T-helper 9 cell (primary cell): ENCODE measurements at regions not wholly inside any gene's neighbourhood (a gene's known extent, or its start where the extent isn't known, plus 50 kb on each side); places are given as distances from the start of the nearest gene placed in this dataset.
A peak's percentile ranks its signal among the peaks of the same experiment; 100 is the strongest.

Source experiments
- DNase-seq: peaks from one replicate; pipeline ENCODE4 v3.0.0-alpha.2; 2020

DNA sequence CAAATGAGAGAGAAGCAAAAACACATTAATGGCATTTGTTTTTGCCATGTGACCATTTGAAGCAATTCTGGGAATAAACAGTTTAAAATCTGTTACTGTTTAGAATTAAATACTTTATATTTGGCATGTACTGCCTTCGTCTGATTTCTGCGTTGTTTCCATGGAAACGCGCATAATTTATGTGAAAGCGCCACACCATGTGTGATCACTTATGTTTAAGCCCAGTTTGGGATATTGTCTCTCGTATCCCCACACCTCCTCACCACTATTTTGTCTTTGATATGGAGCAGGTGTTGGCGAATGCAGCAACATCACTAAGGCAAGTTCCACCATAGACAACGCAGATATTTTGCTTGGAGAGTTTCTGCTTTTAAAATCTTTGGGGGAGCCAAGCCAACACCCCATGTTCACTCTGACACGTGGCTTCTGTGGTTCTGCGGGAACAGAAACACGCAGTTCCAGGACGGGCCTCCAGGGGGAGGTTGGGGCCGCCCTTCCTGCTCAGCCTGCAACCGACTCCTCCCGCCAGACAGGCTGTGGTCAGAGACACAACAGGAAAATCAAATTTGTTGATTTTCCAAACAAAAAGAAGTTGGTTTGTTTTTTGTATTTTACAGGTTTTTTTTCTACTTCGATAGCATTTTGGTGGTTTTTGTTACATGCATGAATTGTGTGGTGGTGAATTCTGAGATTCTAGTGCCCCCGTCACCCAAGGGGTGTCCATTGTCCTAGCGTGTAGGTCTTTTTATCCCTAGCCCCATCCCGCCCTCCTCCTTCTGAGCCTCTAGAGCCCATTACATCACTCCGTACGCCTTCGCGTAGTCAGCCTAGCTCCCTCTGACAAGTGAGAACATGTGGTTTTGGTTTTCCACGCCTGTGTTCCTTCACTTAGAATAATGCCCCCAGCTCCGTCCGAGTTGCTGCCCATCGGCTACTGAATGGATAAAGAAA is 101.9 kb upstream of the SFSWAP start:
- peak; percentile 45 for DNase-seq

DNA sequence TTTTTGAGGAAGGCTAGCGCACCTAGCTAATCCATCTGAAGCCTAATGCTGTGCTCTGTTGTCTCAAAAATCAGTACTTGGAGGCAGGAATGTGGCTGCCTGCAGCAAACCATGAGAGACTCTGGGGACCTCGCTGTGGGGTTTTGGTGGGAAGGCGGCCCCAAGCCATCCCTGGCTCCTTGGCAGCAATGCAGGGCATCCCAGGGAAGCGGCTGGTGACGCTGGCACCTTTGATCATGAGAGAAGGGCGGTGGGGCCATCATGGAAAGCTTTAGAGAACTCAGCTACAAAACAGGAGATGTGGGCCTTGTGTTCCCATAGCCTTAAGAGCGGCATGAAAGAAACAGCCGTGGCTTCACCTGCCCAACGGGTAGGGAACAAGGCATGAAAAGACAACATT is 101.1 kb upstream of the SFSWAP start:
- DNase-seq, result no peak

GRCh38 chr12:131610181-131610580 is 100.7 kb upstream of the SFSWAP start:
- no peak for DNase-seq

DNA sequence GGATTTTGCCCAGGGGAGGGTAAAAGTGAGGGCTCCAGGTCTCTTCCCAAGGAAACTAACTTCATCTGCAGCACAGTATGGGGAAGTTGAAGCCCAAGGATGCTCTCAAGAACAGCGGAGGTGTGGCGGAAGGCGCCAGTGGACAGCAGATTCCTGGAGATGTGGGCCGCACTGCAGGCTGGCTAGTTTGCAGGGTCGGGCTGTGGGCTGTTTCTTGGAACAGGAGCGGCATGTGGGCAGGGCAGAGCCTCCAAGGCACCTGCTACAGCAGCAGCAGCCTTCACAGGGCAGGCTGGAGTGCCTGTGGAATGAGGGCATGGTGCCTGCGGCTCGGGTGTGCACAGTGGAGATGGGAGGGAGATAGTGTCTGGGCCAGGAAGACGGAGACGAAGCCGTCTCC is 100.0 kb upstream of the SFSWAP start:
- DNase-seq, result no peak

DNA sequence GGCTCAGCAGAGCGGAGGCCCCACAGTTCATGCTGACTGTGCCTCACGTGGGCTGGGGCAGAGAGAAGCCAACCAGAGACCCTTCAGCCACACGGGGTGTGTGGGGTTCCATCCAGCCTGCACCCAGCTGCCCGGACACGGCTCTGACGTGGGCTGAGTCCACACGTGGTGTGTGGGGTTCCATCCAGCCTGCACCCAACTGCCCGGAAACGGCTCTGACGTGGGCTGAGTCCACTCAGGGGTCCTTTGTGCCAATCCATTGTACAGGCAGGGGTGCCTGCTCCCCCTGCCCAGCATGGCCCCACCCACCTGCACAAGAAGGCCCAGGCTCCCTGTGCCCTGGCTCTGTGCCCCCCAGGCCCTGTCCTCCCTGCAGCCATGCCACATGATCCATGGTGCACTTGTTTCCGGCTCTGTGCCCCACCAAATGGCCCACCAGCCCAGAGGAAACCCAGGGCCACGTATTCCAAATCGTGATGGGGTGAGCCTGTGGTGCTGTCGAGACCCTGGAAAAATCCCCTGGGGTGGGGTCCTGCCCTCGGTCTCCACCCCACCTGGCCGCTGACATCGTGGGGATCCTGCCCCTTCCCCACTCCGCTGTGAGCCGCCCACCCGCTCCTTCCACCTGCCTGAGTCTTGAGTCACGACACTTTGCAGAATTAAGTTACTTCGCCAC is 99.3 kb upstream of the SFSWAP start:
- DNase-seq, result no peak

DNA sequence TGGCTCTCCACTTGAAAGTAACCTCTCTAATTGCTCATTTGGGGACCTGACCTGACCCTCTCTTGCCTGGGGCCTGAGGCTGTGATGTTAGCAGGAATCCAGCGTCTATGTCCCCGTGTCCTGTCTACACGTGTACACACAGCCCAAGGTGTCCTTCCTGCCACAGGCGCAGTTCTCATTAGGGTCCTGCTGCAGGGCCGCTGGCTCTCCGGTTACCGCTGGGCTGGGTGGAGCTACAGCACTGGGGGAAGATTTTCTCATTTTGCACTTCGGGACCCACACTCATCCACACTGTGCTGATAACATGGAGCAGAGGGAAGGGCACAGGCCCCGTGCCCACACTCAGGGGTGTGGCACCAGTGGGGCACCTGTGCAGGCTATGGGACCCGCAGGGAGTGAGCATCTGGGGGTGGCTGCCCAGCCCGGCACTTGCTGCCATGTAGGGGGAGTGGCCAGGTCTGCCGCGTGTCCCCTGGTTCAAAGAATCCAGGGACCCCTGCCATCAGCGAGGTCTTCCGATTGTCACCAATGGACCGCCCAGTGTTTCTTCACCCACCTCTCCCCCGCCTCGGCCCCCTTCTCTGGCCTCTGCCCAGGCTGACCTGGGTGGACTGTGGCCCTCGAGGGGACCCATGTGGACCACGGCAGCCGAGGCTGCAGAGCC is 98.7 kb upstream of the SFSWAP start:
- no peak for DNase-seq

- no peak for DNase-seq
Observed at GRCh38 chr12:131613186-131613585, 97.7 kb upstream of the SFSWAP start.

- DNase-seq, result no peak
Observed at GRCh38 chr12:131613678-131614077, 97.2 kb upstream of the SFSWAP start.

DNA sequence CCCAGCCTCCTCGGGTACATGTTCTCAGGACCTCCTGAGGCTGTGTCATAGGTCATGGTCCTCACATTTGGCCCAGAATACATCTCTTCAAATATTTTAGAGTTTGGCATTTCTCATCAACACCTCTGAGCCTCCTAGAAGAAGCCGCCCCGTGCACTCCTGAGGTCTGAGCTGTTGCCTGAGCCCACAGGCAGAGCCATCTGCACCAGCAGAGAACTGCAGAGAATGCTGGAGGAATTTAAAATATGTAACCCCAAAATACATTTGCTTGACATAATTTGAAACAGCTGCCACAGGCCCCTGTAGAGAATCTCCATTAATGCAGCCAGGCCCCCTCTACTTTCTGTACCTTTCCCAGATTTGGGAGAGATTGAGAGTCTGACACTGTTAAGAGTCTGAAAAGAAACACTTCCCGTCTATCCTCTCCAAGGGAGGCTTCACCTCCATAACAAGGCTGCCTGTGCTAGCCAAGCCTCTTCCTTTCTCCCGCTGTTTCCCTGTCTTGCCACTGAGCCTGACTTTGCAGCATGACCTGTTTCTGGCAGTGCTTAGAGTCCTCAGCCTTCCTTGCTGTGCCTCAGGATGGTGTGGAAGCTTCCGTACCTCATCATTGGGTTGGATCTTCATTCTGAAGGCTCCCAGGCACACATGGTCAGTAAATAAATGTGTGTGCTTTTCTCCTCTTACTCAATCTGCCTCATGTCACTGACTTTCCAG is 95.4 kb upstream of the SFSWAP start:
- no peak for DNase-seq

GRCh38 chr12:131616043-131616700 is 94.7 kb upstream of the SFSWAP start:
- DNase-seq, result no peak

DNA sequence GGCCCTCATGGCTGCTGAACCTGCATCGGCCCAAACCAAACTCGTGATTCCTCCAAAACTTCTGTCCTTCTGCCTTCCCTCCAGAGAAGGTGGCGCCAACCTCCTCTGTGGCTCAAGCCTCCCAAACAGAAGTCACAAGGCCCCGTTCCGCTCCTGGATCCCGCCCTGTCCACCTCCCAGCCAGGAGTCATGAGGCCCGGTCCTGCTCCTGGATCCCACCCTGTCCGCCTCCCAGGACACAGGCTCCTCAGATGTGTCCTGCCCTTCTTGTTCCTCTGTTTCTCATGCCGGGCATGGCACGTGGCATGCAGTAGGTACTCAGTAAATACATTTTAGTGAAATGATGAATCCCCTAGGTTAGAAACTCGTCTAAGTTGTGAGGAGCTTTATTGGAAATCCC is 94.2 kb upstream of the SFSWAP start:
- DNase-seq, result no peak

DNA sequence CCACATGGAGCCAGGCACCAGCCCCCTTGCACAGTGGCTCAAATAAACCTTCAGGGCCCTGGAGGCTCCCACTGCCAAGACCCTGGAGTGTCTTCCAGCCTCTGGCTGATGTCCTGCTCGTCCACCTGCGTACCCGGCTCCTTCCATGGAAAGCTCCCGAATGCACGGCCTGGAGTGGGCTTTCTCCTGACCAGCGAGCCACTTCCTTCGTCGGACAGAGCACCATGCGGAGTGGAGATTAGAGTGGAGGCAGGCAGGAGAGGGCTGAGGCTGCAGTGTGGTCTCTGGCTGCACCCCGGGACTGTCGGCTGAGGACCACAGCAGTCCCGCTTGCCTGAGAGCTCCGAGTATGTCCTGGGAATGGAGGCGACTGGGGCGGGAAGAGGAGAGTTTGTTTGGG is 93.7 kb upstream of the SFSWAP start:
- no peak for DNase-seq

DNA sequence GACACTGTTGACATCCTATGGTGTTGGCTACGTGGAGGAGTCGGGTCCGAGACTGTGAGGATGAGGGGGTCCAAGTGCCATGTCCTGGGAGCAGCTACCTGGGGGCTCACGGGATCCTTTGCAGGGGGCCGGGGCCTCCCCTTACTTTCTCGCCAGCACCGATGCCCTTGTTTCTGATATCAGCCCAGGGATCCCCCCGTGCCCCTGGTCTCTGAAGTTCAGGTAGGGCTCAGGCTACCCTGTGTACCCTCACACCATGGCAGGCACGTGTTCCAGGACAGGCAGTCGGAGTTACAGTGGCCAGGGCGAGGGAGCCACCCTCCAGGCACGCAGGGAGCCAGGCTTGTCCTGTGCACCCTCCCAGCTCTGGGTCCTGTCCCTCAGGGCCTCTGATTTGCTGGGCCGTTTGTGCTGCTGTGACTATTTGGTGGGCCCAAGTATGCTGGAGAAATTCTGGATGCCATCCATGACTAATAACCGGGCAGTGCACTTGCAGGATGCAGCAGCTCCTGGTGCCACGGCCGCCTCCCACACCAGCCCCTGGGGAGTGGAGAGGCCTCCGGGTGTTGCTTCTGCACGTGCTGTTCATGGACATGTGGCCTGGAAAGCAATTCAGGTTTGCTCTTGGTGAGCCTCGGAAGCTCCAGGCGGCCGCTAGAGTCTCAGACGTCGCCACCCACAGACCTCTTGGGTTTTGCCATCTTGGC is 93.1 kb upstream of the SFSWAP start:
- DNase-seq, result no peak

GRCh38 chr12:131618303-131618658 is 92.6 kb upstream of the SFSWAP start:
- DNase-seq, result no peak

GRCh38 chr12:131618701-131619100 is 92.2 kb upstream of the SFSWAP start:
- DNase-seq, result no peak

DNA sequence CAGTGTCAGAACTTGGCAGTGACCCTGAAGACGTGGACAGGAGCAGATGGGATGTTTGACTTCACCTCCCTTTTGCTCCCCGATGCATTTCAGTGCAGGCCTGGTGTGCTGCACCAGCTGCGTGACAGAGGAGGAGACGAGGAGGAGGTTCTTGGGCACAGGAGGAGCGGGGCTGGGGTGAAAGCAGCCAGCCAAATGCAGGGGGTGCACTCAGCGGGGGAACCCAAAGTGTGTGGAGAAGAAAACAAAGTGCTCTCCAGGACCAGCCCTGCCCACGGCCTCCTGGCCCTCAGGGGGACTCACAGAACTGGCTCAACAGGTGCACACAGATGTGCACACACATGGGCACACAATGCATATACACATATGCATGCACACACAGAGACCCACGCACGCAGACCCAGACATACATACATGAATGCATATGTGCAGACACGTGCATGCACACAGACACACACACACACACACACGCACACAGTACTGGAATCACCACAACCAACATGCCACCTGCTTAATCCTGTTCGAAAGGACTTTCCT is 91.7 kb upstream of the SFSWAP start:
- DNase-seq, result no peak

- no peak for DNase-seq
Observed at GRCh38 chr12:131619736-131620506, 91.0 kb upstream of the SFSWAP start.

GRCh38 chr12:131620520-131620919 is 90.4 kb upstream of the SFSWAP start:
- no peak for DNase-seq

- no peak for DNase-seq
Observed at GRCh38 chr12:131620946-131621681, 89.8 kb upstream of the SFSWAP start.
